ENCODE measurements at regions not wholly inside any gene's neighbourhood (a gene's known extent, or its start where the extent isn't known, plus 50 kb on each side); places are given as distances from the start of the nearest gene placed in this dataset.

DNA sequence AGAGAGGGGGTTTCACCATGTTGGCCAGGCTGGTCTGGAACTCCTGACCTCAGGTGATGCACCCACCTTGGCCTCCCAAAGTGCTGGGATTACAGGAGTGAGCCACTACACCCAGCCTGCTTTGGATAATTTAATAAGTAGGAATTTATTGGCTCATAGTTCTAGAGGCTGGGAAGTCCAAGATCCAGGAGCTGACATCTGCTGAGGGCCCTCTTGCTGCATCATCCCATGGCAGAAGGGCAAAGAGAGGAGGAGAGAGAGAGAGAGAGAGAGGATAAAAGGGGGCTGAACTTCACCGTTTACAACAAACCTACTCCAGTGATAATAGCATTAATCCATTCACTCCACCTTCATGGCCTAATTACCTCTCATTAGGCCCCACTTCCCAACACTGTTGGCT lies 62.0 kb upstream of the HES1 start:
- no peak for DNase-seq

DNA sequence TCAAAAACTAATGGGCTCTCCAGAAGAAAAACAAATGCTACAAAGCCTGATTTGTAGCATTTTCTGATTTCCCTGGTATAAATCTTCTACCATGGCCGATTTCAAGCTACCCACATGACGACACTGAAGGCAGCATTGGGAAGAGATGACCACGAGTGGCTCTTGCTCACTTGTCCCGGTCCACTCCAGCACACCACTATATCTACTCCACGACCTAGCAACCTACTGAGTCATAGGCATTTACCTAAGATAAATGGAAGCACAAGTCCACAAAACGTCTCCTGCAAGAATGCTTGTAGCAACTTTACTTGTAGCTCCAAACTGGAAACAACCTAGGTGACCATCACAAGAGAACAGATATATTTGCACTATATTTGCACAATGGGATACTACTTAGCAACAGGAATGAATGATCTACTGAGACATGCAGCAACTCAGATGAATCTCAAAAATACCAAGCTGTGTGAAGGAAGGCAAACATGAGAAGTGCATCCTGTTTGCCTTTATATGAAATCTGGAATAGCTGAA lies 60.8 kb upstream of the HES1 start:
- no peak for DNase-seq

DNA sequence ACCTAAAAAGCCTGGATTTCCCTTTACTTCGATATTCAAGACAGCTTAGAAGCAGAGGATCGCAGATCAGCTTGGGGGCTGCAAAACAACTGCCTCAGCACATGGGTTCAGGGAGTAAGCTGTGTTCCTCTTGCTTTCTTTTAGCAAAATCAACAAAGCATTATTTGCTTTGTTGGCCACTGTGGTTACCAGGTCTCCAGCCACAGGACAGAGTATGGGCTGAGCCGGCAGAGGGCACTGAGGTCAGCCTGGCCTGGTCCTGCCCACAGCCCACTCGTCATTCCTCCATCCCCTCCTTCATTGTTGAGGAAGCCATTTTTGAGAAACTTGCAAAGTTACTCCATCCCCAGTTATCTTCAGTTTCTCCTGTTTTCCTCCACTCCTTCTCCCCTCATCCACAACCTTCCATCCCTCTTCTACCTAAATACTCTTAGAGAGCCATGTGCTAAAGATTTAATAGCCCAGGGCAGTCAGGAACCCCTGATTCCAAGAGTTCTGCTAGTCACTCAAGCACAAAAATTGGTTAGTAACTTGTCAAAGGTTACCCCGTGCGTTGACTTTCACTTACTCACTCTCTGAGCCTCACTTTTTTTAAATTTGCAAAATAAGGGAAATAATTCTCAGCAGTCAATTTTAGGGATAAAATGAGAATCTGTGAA lies 60.0 kb upstream of the HES1 start:
- no peak for DNase-seq

DNA sequence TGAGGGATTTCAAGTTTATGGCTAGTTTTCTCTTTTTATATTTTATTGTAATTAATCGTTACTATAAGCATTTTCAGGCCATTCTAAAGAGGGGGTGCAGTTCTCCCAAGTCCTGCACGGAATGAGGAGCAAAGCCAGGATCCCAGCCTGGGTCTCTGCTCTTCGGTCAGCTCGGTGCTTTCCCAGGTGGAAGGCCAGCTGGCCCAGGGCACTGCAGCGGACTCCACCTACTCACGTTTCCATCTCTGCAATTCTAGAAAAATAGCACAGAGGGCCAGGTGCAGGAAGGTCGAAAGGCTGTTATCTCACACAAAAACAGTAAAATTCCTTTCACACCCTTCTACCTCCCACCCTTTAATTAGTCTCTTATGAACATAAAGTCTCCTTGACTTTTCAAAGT lies 59.5 kb upstream of the HES1 start:
- no peak for DNase-seq

DNA sequence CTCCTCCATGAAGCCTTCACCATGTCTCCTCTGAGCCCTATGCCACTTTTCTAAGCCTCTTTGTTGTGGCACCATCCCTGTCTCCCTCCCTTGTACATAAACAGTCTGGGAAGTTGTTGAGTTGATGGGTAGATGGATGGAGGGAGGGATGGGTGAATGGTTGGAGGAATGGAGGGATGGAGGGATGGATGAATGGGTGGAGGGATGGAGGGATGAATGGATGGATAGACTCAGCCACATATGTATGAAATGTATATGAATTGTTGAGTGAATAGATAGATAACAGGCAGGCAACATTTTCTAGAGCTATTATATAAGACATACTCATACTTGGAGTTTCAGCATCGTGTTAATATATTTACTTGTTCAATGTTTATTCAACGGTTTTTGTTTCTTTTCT lies 58.3 kb upstream of the HES1 start:
- DNase-seq = no peak

DNA sequence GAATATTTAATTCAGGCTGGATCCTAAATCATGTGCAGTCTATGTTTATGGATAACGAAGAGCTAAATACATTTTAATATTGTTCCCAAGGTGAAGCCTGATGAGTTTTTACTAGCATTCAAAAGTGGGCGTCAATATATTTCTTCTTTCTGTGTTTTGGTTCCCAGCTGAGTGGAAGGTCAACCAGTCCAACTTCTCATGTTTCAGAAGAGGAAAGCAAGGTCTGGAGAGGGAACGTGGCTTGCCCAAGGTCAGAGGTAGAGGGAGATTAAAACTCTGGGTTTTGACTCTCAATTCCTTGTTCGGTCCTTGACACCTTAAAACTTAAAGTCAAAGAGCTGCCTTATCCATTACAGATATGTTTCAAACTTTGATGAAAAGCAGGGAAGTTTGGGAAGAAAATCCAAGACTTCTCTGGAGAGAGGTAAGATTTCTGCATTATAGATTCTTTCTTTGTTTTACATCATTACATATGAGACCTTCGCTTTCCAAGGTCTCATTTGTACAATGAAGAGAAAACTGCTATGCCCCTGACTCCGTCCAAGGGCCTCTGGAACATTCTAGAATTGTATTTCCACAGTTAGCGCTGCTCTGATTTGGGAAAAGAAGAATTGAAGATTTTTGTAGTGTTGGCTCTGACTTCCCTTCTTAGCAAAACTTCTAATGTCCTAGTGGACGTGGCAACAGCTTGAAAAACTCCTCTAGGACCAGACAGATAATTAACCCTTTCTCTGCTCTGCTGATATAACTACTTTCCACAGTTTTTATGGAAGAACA lies 57.7 kb upstream of the HES1 start:
- no peak for DNase-seq

DNA sequence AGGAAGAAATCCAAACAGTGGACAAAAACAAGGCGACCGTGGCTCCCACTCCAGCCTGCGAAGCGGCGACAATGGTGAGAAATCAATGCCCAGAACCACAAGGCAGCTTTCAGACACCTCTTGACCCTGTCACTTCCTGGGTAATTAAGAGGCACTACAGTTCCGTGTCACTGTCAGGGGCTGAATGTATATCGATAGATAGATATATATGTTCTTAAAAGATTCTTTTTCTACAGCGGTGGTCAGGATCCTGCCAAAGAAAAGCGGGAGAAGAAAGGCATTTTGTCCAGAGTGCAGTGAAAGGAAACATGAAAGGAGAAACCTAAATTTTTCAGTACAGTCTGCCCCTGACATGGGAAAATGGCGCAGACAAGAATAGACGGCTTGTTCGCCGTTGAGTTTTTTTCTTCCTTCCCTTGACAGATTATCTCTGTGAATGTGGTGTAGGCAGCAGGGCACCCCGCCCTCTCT lies 56.2 kb upstream of the HES1 start:
- no peak for DNase-seq

DNA sequence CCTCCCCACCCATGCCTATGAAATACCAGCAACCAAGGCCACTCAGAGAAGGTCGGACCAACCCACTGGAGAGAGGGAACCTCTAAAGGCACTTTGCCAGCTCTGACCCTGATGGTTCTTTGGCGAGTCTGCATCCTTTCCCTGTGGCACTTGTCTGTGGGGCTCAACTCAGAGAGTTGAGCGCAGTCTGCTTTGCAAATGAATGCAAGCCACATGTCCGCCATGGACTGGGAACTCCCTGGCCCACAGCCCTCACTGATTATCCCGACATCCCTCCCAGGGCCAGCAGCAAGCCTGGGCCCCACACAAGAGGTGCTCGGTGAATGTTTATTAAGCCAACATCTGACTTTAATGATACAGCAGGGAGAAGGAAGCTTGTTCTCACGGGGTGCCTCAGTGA lies 55.5 kb upstream of the HES1 start:
- no peak for DNase-seq

DNA sequence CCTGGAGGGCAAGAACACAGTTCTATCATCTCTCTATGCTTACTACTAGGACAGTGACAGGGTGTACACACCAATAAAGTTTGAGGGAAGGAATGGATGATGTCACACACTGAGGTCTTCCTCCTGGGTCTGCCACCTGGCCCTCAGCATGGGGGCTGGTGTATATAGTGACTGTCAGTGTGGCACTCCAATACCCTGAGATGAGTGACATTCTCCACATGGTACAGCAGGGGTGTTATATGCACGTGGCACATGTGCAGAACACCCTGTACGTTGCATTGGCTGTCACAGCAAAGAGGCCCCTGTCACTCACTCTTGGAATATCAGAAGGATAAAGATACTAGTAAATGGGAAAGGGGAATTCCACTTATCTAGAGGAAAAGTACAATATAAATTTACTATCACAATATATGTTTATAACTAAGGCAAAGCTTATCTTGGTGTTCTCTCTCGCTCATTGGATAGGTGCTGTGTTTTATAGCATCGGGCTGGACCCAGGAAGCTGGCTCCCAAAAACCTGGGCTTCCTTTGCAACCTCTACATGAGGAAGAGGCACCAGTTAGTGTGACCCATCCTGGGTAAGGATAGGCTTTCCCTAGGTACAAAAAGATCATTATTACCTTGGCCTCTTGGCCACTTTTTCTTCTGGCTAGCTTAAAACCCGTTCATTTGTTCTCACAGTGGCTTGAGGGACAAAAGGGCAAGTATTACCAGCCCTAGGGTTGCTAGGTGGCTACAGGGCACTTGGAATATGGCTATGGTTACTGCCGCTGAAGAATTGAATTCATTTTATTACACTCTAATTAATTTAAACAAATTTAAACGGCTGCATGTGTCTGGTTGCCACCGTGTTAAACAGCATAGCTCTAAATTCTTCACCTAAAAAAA lies 54.8 kb upstream of the HES1 start:
- no peak for DNase-seq

DNA sequence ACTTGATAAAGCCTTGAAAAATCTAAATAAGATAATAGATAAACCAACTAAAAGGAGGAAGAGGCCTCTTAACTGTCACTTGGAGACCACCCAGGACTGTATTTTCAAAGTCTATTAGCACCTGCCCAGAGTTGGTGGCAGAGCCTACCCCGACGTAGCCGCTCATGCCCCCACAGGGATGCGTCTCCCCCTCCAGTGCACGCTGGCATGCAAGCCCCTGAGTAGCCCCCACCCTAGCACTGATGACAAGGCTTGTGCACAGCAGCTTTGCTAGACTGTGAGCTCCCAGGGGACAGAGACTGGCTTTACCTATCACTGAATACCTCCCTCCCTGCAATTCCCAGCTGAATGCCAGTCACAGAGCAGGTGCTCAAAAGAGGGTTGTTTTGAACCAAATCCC lies 54.1 kb upstream of the HES1 start:
- no peak for DNase-seq

DNA sequence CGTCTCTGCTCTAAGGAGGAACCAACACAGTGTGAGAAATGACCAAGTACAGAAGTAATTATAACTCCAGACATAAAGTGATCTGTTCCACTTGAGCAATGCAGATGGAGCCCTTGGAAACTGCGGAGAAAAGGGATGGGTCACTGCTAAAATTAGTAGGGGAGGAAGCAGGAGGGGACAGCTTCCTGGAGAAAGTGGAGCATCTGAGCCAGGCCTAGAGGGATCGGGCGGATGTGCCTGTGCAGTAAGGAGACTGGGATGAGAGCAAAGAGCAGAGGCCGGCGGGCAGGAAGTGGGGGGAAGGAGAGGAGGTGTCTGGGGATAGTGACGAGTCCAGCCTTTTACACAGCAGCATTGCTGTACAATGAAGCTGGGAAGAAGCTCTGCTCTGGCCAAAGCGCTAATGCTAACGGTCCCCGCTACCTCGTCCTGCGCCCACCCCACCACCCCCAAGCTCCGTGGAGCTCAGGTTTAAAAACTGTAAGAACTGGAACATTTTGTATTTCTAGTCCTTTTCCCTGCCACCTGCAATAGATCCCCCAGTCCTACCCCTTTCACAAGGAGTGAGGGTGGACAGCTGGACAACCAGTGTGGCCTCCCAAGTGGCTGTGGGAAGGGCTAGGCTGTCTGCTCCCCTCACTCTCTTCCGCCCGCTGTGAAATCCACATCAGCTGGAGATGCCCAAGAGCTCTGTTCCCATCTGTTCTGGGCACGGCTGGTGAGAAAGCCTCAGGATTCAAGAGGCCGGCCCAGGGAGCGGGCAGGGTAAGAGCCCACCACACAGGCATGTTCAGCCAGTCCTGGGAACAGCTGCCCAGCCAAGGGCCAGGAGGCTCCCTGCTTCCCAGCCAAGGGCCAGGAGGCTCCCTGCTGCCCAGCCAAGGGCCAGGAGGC lies 53.0 kb upstream of the HES1 start:
- DNase-seq = no peak

DNA sequence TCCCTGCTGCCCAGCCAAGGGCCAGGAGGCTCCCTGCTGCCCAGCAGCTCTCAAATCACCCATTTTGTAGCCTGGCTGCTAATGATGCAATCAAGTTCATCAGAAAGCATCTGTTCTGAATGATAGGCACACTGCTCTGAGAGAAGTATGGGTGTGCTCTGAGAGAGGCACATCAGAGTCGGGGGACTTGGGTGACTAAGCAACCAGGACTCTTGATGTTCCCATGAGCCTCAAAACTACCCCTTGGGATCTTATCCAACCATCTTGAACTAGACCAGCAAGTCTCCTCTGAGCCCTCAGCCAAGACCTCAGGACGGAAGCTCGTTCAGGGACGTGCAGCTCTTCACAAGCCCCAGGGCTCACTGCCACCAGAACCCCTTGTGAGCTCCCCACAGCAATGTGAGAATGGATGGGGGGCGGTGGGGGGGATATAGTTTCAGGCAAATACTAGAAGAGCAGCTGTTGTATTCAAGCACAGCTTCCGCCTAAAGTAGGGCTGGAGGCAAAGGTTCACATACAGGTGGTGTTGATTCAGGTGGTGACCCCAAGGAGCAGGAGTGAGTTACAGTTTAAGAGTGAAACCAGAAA lies 52.2 kb upstream of the HES1 start:
- no peak for DNase-seq

DNA sequence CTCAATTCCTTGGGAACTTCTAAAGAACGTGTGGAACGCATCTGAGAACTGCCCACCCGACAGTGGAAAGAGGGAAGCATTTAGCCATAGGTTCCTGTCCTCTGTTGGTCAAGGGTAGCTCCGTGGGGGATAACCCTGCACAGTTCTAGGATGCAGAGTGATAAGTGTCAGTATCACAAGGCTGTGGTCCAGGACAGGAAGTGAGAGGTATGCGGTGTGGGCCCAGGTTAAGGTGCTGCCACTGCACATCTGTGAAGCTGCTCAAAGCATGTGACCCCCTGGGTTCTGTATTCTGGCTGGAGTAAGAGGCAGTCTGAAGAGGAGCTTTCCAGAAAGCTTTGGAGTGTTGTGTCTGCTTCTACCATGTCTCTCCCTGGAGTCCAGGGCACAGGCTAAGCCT lies 51.7 kb upstream of the HES1 start:
- no peak for DNase-seq
